ENCODE measurements at regions not wholly inside any gene's neighbourhood (a gene's known extent, or its start where the extent isn't known, plus 50 kb on each side); places are given as distances from the start of the nearest gene placed in this dataset.

GRCh38 chr10:125396676-125397075 lies 236.3 kb upstream of the CTBP2 start:
- DNase-seq = no peak

GRCh38 chr10:125392609-125393008 lies 232.2 kb upstream of the CTBP2 start:
- no peak for DNase-seq

- no peak for DNase-seq
These were observed 231.8 kb upstream of the CTBP2 start for GRCh38 chr10:125392154-125392553.

GRCh38 chr10:125389648-125390047 lies 229.3 kb upstream of the CTBP2 start:
- DNase-seq = no peak

- DNase-seq = no peak
These were observed 219.2 kb upstream of the CTBP2 start for GRCh38 chr10:125379592-125379991.

GRCh38 chr10:125377368-125377767 lies 217.0 kb upstream of the CTBP2 start:
- no peak for DNase-seq

GRCh38 chr10:125375210-125375609 lies 214.8 kb upstream of the CTBP2 start:
- no peak for DNase-seq

GRCh38 chr10:125373546-125373945 lies 213.2 kb upstream of the CTBP2 start:
- DNase-seq = no peak

- DNase-seq = no peak
These were observed 210.2 kb upstream of the CTBP2 start for GRCh38 chr10:125370578-125370977.

GRCh38 chr10:125369382-125370326 lies 209.3 kb upstream of the CTBP2 start:
- DNase-seq = no peak

- no peak for DNase-seq
These were observed 207.8 kb upstream of the CTBP2 start for GRCh38 chr10:125368146-125368545.

GRCh38 chr10:125363791-125364190 lies 203.4 kb upstream of the CTBP2 start:
- no peak for DNase-seq

- no peak for DNase-seq
These were observed 202.6 kb upstream of the CTBP2 start for GRCh38 chr10:125362950-125363349.

GRCh38 chr10:125359401-125359800 lies 199.0 kb upstream of the CTBP2 start:
- no peak for DNase-seq

GRCh38 chr10:125355657-125356056 lies 195.3 kb upstream of the CTBP2 start:
- DNase-seq = no peak

GRCh38 chr10:125350519-125350918 lies 190.2 kb upstream of the CTBP2 start:
- no peak for DNase-seq

- DNase-seq = no peak
These were observed 188.2 kb upstream of the CTBP2 start for GRCh38 chr10:125348536-125348935.

- no peak for DNase-seq
These were observed 184.3 kb upstream of the CTBP2 start for GRCh38 chr10:125344573-125345171.

- DNase-seq = no peak
These were observed 183.6 kb upstream of the CTBP2 start for GRCh38 chr10:125343983-125344382.

- DNase-seq = no peak
These were observed 183.0 kb upstream of the CTBP2 start for GRCh38 chr10:125343118-125343925.

- DNase-seq = no peak
These were observed 181.2 kb upstream of the CTBP2 start for GRCh38 chr10:125341611-125342010.

- no peak for DNase-seq
These were observed 180.5 kb upstream of the CTBP2 start for GRCh38 chr10:125340903-125341302.

- no peak for DNase-seq
These were observed 177.1 kb upstream of the CTBP2 start for GRCh38 chr10:125337510-125337909.

Data from femur (tissue), 1 donor.